Type B pancreatic cell (in vitro differentiated cells): ENCODE measurements at regions not wholly inside any gene's neighbourhood (a gene's known extent, or its start where the extent isn't known, plus 50 kb on each side); places are given as distances from the start of the nearest gene placed in this dataset.
"Not testable (repeated sequence)": the region's sequence is repeated elsewhere in the genome, so short reads cannot be mapped to it uniquely, and the experiment has no call there.

ENCODE experiments used
- DNase-seq: peaks from one replicate; pipeline ENCODE4 v3.0.0; 2021; ENCODE audit warnings: mixed read lengths; ENCODE audit not compliant: unreplicated experiment; ENCODE audit errors: extremely low spot score
- H3K27ac Mint-ChIP-seq: 2 replicates; pipeline ENCODE4 v1.8.0; 2021; ENCODE audit warnings: mild to moderate bottlenecking, mixed read lengths
- H3K27me3 Mint-ChIP-seq: 2 replicates; pipeline ENCODE4 v1.8.0; 2021; ENCODE audit warnings: mixed read lengths
- H3K36me3 Mint-ChIP-seq: 2 replicates; pipeline ENCODE4 v1.8.0; 2021; ENCODE audit warnings: mixed read lengths
- H3K4me1 Mint-ChIP-seq: one replicate; pipeline ENCODE4 v1.8.0; 2021; ENCODE audit warnings: mixed read lengths; ENCODE audit not compliant: unreplicated experiment
- H3K4me3 Mint-ChIP-seq: 2 replicates; pipeline ENCODE4 v1.8.0; 2021; ENCODE audit warnings: mild to moderate bottlenecking, mixed read lengths
- H3K9me3 Mint-ChIP-seq: 2 replicates; pipeline ENCODE4 v1.8.0; 2021; ENCODE audit warnings: mixed read lengths
- TF ChIP-seq, protein P1 (sequence below): fragments of 200-600 bp; sonication (generic); conservative IDR thresholded peaks from 2 replicates; pipeline ENCODE4 v1.5.0; 2021; ENCODE audit warnings: antibody characterized with exemption, mild to moderate bottlenecking

DNA sequence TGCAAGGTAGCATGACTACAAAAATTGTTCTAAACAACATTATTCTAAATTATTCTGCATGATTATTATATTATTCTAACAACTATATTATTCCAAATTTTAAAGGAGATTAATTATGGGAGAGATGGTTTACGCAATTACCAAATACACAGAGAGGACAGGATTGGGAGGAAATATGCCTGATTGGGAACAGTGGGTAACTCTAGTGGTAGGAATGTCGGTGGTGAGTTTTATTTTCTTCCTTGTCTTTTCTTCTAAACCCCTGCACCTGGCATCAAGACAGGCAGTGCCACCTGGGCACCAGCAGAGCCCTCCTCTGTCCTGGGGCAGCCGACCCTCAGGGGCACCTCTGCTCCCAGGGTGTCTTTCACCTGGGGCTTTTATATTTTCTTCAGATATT is 357.6 kb downstream of the BCL2L11 start:
- not testable (repeated sequence) for H3K4me3 Mint-ChIP-seq, DNase-seq, H3K27me3 Mint-ChIP-seq, H3K9me3 Mint-ChIP-seq, H3K36me3 Mint-ChIP-seq, H3K27ac Mint-ChIP-seq, H3K4me1 Mint-ChIP-seq
- TF ChIP-seq, protein P1, sequence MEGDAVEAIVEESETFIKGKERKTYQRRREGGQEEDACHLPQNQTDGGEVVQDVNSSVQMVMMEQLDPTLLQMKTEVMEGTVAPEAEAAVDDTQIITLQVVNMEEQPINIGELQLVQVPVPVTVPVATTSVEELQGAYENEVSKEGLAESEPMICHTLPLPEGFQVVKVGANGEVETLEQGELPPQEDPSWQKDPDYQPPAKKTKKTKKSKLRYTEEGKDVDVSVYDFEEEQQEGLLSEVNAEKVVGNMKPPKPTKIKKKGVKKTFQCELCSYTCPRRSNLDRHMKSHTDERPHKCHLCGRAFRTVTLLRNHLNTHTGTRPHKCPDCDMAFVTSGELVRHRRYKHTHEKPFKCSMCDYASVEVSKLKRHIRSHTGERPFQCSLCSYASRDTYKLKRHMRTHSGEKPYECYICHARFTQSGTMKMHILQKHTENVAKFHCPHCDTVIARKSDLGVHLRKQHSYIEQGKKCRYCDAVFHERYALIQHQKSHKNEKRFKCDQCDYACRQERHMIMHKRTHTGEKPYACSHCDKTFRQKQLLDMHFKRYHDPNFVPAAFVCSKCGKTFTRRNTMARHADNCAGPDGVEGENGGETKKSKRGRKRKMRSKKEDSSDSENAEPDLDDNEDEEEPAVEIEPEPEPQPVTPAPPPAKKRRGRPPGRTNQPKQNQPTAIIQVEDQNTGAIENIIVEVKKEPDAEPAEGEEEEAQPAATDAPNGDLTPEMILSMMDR: peak; percentile 35

DNA sequence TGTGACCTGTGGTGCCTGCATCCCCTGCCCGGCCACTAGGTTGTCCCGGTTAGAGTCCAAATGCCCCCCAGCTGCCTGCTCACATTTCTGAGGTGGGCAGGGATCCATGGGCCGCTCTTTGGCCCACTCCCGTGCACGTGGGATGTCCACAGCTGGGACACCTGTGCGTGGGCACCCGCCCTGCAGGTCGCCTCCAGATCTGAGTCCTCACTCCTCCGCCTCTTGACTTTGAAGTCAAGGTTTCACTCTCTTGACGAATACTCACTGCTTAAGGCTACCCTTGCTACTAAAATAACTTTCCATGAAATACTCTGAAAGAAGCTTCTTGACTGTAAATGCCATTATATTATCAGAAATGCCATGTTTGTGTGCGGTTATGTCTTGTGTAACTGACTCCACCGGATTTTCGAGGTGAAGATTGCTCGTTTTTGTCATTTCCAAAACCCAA is 358.2 kb downstream of the BCL2L11 start:
- H3K4me3 Mint-ChIP-seq, DNase-seq, H3K27ac Mint-ChIP-seq, H3K36me3 Mint-ChIP-seq, H3K27me3 Mint-ChIP-seq, H3K9me3 Mint-ChIP-seq, H3K4me1 Mint-ChIP-seq: not testable (repeated sequence)

DNA sequence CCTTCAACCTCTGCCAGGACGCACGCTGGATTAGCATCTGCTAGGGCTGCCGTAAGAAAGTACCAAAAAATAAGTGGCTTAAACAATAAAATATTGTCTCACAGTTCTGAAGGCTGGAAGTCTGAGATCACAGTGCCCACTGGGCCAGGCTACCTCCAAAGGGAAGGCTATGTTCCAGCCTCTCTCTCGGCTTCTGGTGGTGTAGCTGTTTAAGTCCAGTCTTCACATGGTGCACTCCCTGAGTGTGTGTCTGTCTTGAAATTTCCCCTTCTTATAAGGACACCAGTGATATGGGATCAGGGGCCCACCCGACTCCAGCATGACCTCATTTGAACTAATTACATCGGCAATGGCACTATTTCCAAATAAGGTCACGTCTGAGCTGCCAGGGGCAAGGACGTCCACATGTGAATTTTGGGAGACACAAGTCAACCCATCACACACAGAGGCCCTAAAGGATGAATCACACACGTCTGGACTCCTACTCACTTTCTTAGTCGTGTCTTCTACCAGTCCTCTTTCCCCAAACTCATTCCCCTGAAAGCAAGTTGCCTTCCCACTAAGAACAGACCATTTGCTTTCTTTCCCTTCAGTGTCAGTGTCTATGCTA is 359.4 kb downstream of the BCL2L11 start:
- not testable (repeated sequence) for H3K4me3 Mint-ChIP-seq, H3K36me3 Mint-ChIP-seq, DNase-seq, H3K27ac Mint-ChIP-seq, H3K9me3 Mint-ChIP-seq, H3K27me3 Mint-ChIP-seq, H3K4me1 Mint-ChIP-seq

DNA sequence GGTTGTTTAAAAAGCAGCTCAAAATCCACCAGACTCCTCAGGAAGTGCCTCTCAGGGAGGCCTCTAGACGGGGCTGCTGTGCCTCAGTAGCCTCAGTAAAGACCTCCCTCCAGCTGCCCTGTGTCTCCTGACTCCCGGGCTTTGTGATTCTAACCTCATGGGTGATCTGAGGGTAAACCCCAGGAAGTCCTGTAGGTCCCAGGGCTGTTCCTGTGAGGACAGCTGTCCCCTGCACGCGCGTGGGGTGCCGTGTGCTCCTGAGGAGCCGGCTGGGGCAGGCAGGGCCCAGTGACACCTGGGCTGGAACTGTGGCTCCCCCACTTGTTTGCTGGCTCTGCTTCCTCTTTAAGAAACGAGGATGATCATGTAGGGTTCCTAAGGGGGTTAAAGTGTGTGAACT is 359.9 kb downstream of the BCL2L11 start:
- not testable (repeated sequence) for H3K27ac Mint-ChIP-seq, DNase-seq

DNA sequence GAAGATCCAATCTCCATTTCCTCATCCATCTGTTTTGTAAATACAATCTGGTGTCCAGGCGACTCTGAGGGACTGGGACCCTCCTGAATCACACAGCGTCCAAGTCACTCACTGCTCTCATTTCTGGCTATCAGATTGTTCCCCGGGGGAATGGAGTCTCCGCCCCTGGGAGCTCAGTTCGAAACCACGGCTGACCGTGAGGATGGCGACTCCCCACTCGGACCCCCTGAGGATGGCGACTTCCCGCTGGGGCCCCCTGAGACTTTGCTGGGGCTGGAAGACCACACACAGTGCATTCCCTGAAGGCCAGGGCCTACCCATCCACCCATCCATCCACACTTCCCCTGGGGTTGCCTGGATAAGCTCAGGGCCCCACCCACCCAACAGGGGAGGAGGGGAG is 360.5 kb downstream of the BCL2L11 start:
- not testable (repeated sequence) for H3K36me3 Mint-ChIP-seq, H3K4me1 Mint-ChIP-seq, H3K27me3 Mint-ChIP-seq, H3K4me3 Mint-ChIP-seq, H3K27ac Mint-ChIP-seq, H3K9me3 Mint-ChIP-seq, DNase-seq

More for the DNA sequence above, 359.9 kb downstream of the BCL2L11 start:
- H3K4me1 Mint-ChIP-seq, H3K27me3 Mint-ChIP-seq, H3K9me3 Mint-ChIP-seq, H3K4me3 Mint-ChIP-seq, H3K36me3 Mint-ChIP-seq: not testable (repeated sequence)

DNA sequence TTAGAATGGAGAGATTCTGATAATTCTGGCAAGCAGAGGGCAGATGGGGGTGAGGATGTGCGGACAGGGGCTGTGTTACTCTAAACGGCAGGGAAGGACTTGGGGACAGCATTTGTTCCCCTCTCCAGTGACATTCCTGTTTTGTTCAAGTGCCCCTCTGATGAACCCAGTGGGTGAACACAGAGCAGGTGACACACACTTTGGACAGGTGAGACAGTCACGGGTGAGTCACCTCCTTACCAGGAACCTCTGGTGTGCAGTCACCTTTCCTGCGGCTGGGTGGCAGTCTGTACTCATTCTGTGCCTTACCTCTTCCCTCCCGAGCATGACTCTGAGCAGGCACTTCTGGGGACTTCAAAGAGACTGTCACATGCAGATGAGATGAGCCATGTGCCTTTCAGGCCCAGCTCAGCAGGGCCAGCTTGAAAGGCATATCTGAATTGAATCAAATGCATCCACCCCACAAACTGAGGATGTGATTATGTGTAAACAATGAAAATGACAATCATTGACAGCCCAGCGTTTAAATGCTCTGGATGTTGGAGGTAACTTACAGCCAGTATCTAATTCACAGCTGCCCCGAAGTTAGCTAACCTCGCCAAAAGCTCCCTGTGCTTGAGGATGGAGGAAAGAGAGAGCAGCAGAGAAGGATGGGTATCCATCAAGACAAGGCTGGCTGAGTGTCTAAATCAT is 362.4 kb downstream of the BCL2L11 start:
- not testable (repeated sequence) for H3K36me3 Mint-ChIP-seq, H3K4me1 Mint-ChIP-seq, H3K4me3 Mint-ChIP-seq, H3K27ac Mint-ChIP-seq, DNase-seq, H3K9me3 Mint-ChIP-seq, H3K27me3 Mint-ChIP-seq

DNA sequence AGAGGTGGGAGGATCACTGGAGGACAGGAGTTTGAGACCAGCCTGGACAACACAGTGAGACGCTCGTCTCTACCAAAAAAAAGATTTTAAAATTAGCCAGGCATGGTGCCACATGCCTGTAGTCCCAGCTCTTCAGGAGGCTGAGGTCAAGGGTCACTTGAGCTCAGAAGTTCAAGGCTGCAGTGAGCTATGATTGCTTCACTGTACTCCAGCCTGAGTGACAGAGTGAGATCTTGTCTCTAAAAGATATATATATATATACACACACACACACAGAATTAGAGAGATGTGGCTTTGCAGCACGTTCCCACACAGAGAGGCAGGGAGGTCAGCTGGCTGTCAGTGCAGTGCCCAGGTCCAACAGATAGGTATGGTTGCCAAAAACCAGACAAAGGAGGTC is 363.4 kb downstream of the BCL2L11 start:
- not testable (repeated sequence) for H3K27me3 Mint-ChIP-seq, H3K27ac Mint-ChIP-seq, H3K36me3 Mint-ChIP-seq, DNase-seq, H3K4me3 Mint-ChIP-seq, H3K4me1 Mint-ChIP-seq, H3K9me3 Mint-ChIP-seq

DNA sequence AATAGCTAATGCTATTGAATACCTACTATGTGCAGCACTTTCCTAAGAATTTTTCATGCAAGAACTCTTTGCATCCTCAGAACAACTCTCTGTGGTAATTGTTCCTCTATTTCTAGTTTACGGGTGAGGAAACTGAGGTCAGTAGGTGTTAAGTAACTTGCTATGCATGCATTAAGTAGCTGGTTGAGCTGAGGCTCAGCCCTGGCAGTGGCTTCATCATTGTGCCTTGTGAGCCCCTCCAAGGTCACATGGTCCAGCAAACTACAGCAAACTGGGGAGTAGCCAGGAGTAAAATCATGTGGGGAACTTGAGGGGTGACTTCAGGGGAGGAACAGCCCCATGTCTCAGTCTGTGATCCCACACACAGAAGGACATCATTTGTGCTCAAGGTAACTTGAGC is 365.2 kb downstream of the BCL2L11 start:
- not testable (repeated sequence) for H3K27me3 Mint-ChIP-seq, DNase-seq, H3K4me1 Mint-ChIP-seq, H3K4me3 Mint-ChIP-seq, H3K27ac Mint-ChIP-seq, H3K9me3 Mint-ChIP-seq, H3K36me3 Mint-ChIP-seq

DNA sequence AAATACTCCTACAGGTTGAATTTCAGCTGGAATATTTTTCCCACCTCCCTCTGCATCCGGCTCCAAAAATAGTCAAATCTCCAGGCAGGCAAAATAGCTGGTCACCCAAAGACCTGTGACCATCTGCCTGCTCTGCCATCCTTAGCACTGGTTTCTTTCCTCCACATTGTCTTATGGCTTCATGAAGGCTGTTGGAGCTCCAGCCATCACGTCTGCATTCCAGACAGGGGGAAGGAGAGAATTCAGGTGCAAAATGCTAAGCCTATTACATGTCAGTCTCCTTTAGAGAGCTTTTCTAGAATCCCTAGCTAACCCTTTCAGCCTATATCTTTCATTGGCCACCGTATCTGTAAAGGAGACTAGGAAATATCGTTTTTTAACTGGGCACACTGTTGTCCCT is 367.7 kb downstream of the BCL2L11 start:
- H3K4me1 Mint-ChIP-seq, H3K4me3 Mint-ChIP-seq, H3K9me3 Mint-ChIP-seq, H3K36me3 Mint-ChIP-seq, DNase-seq, H3K27ac Mint-ChIP-seq, H3K27me3 Mint-ChIP-seq: not testable (repeated sequence)

DNA sequence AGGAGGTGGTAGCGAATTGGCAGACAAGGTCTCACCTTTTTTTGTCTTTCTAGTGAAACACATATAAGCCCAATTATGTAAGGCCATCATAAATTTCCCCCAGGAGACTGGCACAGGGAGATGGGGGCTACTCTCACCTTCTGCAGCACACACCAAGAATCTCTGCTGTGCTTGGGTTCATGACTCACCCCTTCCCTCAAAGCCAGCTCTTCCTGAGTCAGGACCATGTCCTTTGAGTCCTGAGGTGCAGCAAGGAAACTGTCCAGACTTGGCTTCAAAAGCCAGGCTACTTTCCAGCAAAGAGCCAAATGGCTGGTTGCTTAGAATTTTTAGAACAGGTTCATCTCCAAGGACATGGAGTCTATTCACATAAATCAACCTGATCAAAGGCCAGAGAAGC is 368.7 kb downstream of the BCL2L11 start:
- DNase-seq, H3K9me3 Mint-ChIP-seq, H3K4me3 Mint-ChIP-seq, H3K4me1 Mint-ChIP-seq, H3K27ac Mint-ChIP-seq, H3K36me3 Mint-ChIP-seq, H3K27me3 Mint-ChIP-seq: not testable (repeated sequence)

DNA sequence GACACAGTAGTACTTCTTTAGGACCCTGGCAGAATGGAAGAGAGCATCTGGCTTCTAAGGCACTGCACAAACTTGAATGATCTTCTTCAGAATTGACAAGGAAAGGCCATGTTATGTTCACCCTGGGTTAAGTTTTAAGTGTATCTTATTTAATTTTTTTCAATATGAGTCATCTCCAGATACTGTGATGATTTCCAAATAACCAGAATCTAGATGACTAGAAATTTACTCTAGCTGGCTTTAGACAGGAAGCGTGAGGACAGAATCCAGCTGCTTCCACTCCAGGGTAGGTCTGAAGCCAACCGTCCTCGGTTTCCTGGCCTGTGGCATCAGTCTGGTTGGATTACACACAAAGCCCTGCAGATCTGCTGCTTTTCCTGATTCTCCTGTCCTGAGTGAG is 370.5 kb downstream of the BCL2L11 start:
- H3K4me3 Mint-ChIP-seq, H3K27ac Mint-ChIP-seq: not testable (repeated sequence)

DNA sequence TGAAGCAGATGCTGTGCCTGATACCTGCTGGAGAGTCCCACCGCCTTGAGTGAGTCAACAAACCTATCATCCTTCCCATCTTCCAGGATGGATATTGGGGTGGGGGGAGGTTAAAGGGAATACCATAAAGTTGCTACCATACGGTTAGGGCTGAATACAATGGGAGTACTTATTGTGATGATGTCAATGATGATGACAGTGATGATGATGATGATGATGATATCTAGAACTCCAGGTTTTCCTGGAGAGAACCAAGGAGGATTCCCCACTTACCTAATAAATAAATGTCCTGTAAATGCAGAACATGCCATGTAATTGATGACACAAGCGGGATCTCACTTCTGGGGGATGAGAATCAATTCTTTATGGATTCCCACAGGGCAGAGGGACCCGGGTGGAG is 370.9 kb downstream of the BCL2L11 start:
- H3K27me3 Mint-ChIP-seq, H3K36me3 Mint-ChIP-seq, H3K9me3 Mint-ChIP-seq, H3K4me1 Mint-ChIP-seq, DNase-seq, H3K27ac Mint-ChIP-seq, H3K4me3 Mint-ChIP-seq: not testable (repeated sequence)

More for the DNA sequence above, 370.5 kb downstream of the BCL2L11 start:
- H3K4me1 Mint-ChIP-seq, H3K9me3 Mint-ChIP-seq, H3K36me3 Mint-ChIP-seq, DNase-seq, H3K27me3 Mint-ChIP-seq: not testable (repeated sequence)

DNA sequence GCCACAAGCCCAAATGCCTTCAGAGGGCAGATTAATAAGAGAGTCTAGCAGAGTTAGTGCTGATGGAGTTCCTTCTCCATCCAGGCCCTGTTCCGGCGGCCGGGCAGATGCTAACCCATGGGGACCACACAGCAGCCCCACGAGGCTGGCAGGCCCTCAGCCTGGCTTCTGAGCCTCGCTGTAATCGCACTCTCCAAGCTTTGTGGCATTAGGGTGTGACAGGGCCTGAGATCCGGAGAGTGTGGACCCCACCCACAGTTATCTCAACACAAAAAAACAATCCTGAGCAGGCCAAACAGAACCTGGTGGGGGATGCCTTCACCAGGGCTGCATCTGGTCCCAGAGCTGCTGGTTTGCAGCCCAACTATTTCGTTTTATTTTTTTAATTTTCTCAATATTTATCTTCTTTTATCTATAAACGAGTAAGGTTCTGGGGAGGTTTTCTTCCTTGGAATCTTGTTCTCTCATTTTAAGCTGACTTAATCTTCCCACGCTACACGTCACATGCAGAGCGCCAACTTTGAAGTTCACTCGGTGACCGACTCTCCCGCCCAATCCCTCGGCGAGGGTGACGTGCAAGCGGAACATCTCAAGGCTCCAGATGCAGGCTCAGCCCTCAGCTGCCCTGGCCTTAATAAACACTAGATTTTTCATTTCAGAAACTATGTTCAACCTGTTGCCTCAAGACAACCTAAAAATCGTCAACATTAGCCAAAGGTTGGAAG is 372.4 kb downstream of the BCL2L11 start:
- not testable (repeated sequence) for H3K9me3 Mint-ChIP-seq, H3K27me3 Mint-ChIP-seq, H3K4me1 Mint-ChIP-seq, H3K36me3 Mint-ChIP-seq, H3K27ac Mint-ChIP-seq, DNase-seq
- H3K4me3 Mint-ChIP-seq: peak overlapping the region; percentile 7
